HepG2 (cell line): ENCODE measurements at regions not wholly inside any gene's neighbourhood (a gene's known extent, or its start where the extent isn't known, plus 50 kb on each side); places are given as distances from the start of the nearest gene placed in this dataset.

Source experiments
- ATAC-seq: fragments of 200-7000 bp; cut with Tn5 transposase; 3 replicates; pipeline ENCODE4 v1.9.1; 2020; ENCODE audit warnings: mild to moderate bottlenecking, moderate library complexity
- BruUV-seq: library from RNA; stranded (reverse); fragments of 400-500 nt; replicated peaks from 2 replicates; lab custom pipeline; 2021; lab: Mats Ljungman, UMichigan
- CTCF ChIA-PET: fragments of 300-600 bp; formaldehyde crosslinking; extraction: SDS; loops from one replicate; lab custom pipeline; 2021; ENCODE audit warnings: low total read pairs, inconsistent platforms, low intra/inter-chr PET ratio; lab: Yijun Ruan, JAX
- POLR2A ChIA-PET: fragments of 350-600 bp; sonication (Branson Sonifier 250); formaldehyde crosslinking; loops from one replicate; lab custom pipeline; 2020; ENCODE audit warnings: antibody characterized with exemption, inconsistent platforms; lab: Yijun Ruan, JAX
- DNase-seq: peaks from one replicate; pipeline ENCODE4 v3.0.0-alpha.2; 2015; ENCODE audit warnings: low spot score
- FAIRE-seq: peaks from 3 replicates; lab custom pipeline; 2011; peaks lifted over from hg19 to GRCh38; lab: Jason Lieb, UNC
- H2AFZ ChIP-seq: one replicate; pipeline ENCODE4 v1.6.1; 2011; ENCODE audit warnings: low read length, inconsistent platforms
- H3K27ac ChIP-seq: fragments of 300-600 bp; 3 replicates; pipeline ENCODE4 v1.8.0; 2011; ENCODE audit warnings: mixed run types, mild to moderate bottlenecking, mixed read lengths, low read length, inconsistent platforms; ENCODE audit not compliant: insufficient read depth; ENCODE audit errors: extremely low read length
- H3K27me3 ChIP-seq, 2 experiments: fragments of 200-600 bp in 1 of 2; 2 replicates in 1 of 2; 3 replicates in 1 of 2; pipeline versions ENCODE4 v1.6.0 to v1.8.0; 2011; ENCODE audit warnings: low read length in 2 of 2, mild to moderate bottlenecking in 2 of 2, moderate library complexity in 2 of 2, inconsistent platforms in 1 of 2; ENCODE audit not compliant: insufficient read depth in 2 of 2, control insufficient read depth in 1 of 2
- H3K36me3 ChIP-seq, 2 experiments: fragments of 200-600 bp in 1 of 2; replicated peaks in 1 of 2; 2 replicates in 1 of 2; 3 replicates in 1 of 2; pipeline versions ENCODE4 v1.5.1 to v1.8.0; 2011; ENCODE audit warnings: low read length in 2 of 2, inconsistent platforms in 1 of 2; ENCODE audit not compliant: insufficient read depth in 2 of 2, control insufficient read depth in 1 of 2
- H3K4me1 ChIP-seq: 2 replicates; pipeline ENCODE4 v1.5.1; 2012; ENCODE audit warnings: low read length, inconsistent platforms; ENCODE audit not compliant: insufficient read depth
- H3K4me2 ChIP-seq: 2 replicates; pipeline ENCODE4 v1.6.0; 2011; ENCODE audit warnings: low read depth, low read length, inconsistent platforms
- H3K4me3 ChIP-seq, 3 experiments: fragments of 200-600 bp in 1 of 3; sonication (generic), shearing (Covaris generic) in 1 of 3; replicated peaks in 1 of 3; 2 replicates each; pipeline ENCODE4 v1.5.1; 2011 to 2016; ENCODE audit warnings: low read length in 3 of 3, inconsistent platforms in 2 of 3, low read depth in 2 of 3, mild to moderate bottlenecking in 2 of 3, control low read depth in 1 of 3, mixed read lengths in 1 of 3; ENCODE audit not compliant: insufficient read depth in 1 of 3
- H3K79me2 ChIP-seq: one replicate; pipeline ENCODE4 v1.6.1; 2011; ENCODE audit warnings: low read length, inconsistent platforms; ENCODE audit not compliant: insufficient read depth
- H3K9ac ChIP-seq: 2 replicates; pipeline ENCODE4 v1.6.0; 2011; ENCODE audit warnings: mild to moderate bottlenecking, low read depth, low read length, inconsistent platforms; ENCODE audit not compliant: insufficient read depth
- H3K9me3 ChIP-seq: 2 replicates; pipeline ENCODE4 v1.5.1; 2012; ENCODE audit warnings: mild to moderate bottlenecking, low read length
- H4K20me1 ChIP-seq: 2 replicates; pipeline ENCODE4 v1.6.0; 2011; ENCODE audit warnings: inconsistent platforms, mild to moderate bottlenecking, low read length, moderate library complexity; ENCODE audit not compliant: insufficient read depth
- GATA4 ChIP-seq: sonication (generic); IDR thresholded peaks from 2 replicates; pipeline ENCODE4 v1.6.1; 2016; ENCODE audit warnings: antibody characterized with exemption, low read depth, borderline replicate concordance
- MYC ChIP-seq: sonication (generic); formaldehyde crosslinking; IDR thresholded peaks from 2 replicates; pipeline ENCODE4 v1.9.0; 2021; ENCODE audit warnings: missing genetic modification reagents, borderline replicate concordance
- NFKB2 ChIP-seq: sonication (generic); formaldehyde crosslinking; IDR thresholded peaks from 2 replicates; pipeline ENCODE4 v1.4.0; 2020; ENCODE audit warnings: missing genetic modification reagents, borderline replicate concordance
- SAFB2 ChIP-seq: sonication (generic); formaldehyde crosslinking; IDR thresholded peaks from 2 replicates; pipeline ENCODE4 v1.5.1; 2020; ENCODE audit warnings: missing genetic modification reagents, low read depth, mild to moderate bottlenecking, borderline replicate concordance
- SETDB1 ChIP-seq: sonication (generic); formaldehyde crosslinking; IDR thresholded peaks from 2 replicates; pipeline ENCODE4 v1.5.1; 2020; ENCODE audit warnings: missing genetic modification reagents, mild to moderate bottlenecking, borderline replicate concordance
- STAT5B ChIP-seq: sonication (generic); formaldehyde crosslinking; IDR thresholded peaks from 2 replicates; pipeline ENCODE4 v1.4.0; 2020; ENCODE audit warnings: missing genetic modification reagents
- TCF12 ChIP-seq, 2 experiments: fragments of 450-650 bp in 1 of 2; sonication (generic) in 1 of 2; formaldehyde crosslinking in 1 of 2; IDR thresholded peaks; 2 replicates each; pipeline versions ENCODE4 v1.6.1 to v1.8.0; 2017 to 2022; ENCODE audit warnings: antibody characterized with exemption in 1 of 2, mild to moderate bottlenecking in 1 of 2, missing genetic modification reagents in 1 of 2, moderate library complexity in 1 of 2
- ZNF136 ChIP-seq: sonication (generic); formaldehyde crosslinking; IDR thresholded peaks from 2 replicates; pipeline ENCODE4 v1.8.1; 2022; ENCODE audit warnings: low read depth, mild to moderate bottlenecking, moderate library complexity, missing genetic modification reagents
- ZNF335 ChIP-seq: sonication (generic); formaldehyde crosslinking; IDR thresholded peaks from 2 replicates; pipeline ENCODE4 v1.4.0; 2020; ENCODE audit warnings: missing genetic modification reagents
- ZNF512B ChIP-seq: sonication (generic); formaldehyde crosslinking; IDR thresholded peaks from 2 replicates; pipeline ENCODE4 v1.5.1; 2020; ENCODE audit warnings: missing genetic modification reagents, mild to moderate bottlenecking, borderline replicate concordance
- in situ Hi-C: cut with HindIII; loops from 2 replicates; pipeline ENCODE4 v1.10.0; 2017; ENCODE audit warnings: low pct_unique_long_range_greater_than_20kb; ENCODE audit not compliant: extremely low pct_ligation_motif_present
- intact Hi-C: fragments of 100-400 bp; cut with micrococcal nuclease; formaldehyde crosslinking; loops from one replicate; pipeline ENCODE4 v1.10.0; 2022; ENCODE audit not compliant: unreplicated experiment

- Histone ChIP-seq H3K4me1 (no peaks in the 10 kb centered on the region), H3K27me3 (no peaks in the 10 kb centered on the region), H3K4me2 (no peak overlapping the region), H3K9me3 (peaks cover 14% of the 10 kb centered on the region; the same call in 1 of the 2 replicates), H3K27ac (no peak overlapping the region), H3K79me2 (no peaks in the 10 kb centered on the region), H4K20me1 (no peaks in the 10 kb centered on the region), H3K36me3 (no peaks in the 10 kb centered on the region), H3K9ac (no peak overlapping the region), H2AFZ (no peak overlapping the region), H3K4me3 (no peak overlapping the region)
- intact Hi-C loops: no loop called here
- DNase-seq: no peak
- in situ Hi-C loops: no loop called here
- FAIRE-seq: no peak
- CTCF ChIA-PET: no interaction called here
- POLR2A ChIA-PET: no interaction called here
- TF ChIP-seq ZNF335 (CRISPR knock-in tag) (no peak), NFKB2 (no peak), MYC (CRISPR knock-in tag) (no peak), GATA4 (no peak), STAT5B (CRISPR knock-in tag) (no peak), SAFB2 (CRISPR knock-in tag) (no peak), TCF12 (IDR thresholded peaks at IDR 0.05) (no peak), TCF12 (CRISPR knock-in tag; IDR thresholded peaks at IDR 0.05) (no peak), ZNF136 (CRISPR knock-in tag) (no peak), SETDB1 (CRISPR knock-in tag) (no peak), ZNF512B (CRISPR knock-in tag) (no peak)
- no TSS peak for BruUV-seq
- no peak for ATAC-seq
Observed at GRCh38 chr18:24771300-24771699, 310.9 kb downstream of the HRH4 start.
